B cell (primary cell): ENCODE measurements at regions not wholly inside any gene's neighbourhood (a gene's known extent, or its start where the extent isn't known, plus 50 kb on each side); places are given as distances from the start of the nearest gene placed in this dataset.

Experiments
- ATAC-seq: fragments of 200-7000 bp; cut with Tn5 transposase; one replicate; pipeline ENCODE4 v1.10.0; 2021; ENCODE audit warnings: low read depth, mild to moderate bottlenecking, moderate number of reproducible peaks, moderate library complexity
- CTCF ChIA-PET: fragments of 350-600 bp; sonication (Branson Sonifier 250); formaldehyde crosslinking; loops from one replicate; lab custom pipeline; 2021; ENCODE audit warnings: antibody characterized with exemption, inconsistent platforms; lab: Charles Lee
- POLR2A ChIA-PET: fragments of 350-600 bp; sonication (Branson Sonifier 250); formaldehyde crosslinking; loops from one replicate; lab custom pipeline; 2021; ENCODE audit warnings: antibody characterized with exemption; lab: Charles Lee
- DNase-seq: peaks from one replicate; pipeline ENCODE4 v3.0.0; 2013
- H2AFZ ChIP-seq: 2 replicates; pipeline ENCODE4 v1.6.1; 2012; ENCODE audit warnings: mild to moderate bottlenecking, low read depth, low read length; ENCODE audit not compliant: insufficient read depth, poor library complexity, severe bottlenecking
- H3K27ac ChIP-seq, 2 donors: 1 replicate in 1 of 2; 2 replicates in 1 of 2; pipeline ENCODE4 v1.5.1; 2012 to 2013; ENCODE audit warnings: low read length in 2 of 2, mild to moderate bottlenecking in 2 of 2, moderate library complexity in 1 of 2
- H3K27me3 ChIP-seq, 4 experiments: fragments of 200-600 bp in 1 of 4; sonication (generic) in 1 of 4; replicated peaks in 1 of 4; 1 replicate in 2 of 4; 2 replicates in 2 of 4; pipeline versions ENCODE4 v1.6.1 to v1.7.0; 2013 to 2016; ENCODE audit warnings: low read length in 3 of 4, mild to moderate bottlenecking in 2 of 4, mixed read lengths in 1 of 4, moderate library complexity in 1 of 4; ENCODE audit not compliant: insufficient read depth in 4 of 4, control insufficient read depth in 3 of 4; ENCODE audit errors: control extremely low read depth in 1 of 4
- H3K36me3 ChIP-seq, 2 experiments: replicated peaks in 1 of 2; 1 replicate in 1 of 2; 2 replicates in 1 of 2; pipeline versions ENCODE4 v1.6.1 to v1.7.1; 2013; ENCODE audit warnings: low read length in 1 of 2; ENCODE audit not compliant: insufficient read depth in 2 of 2, control insufficient read depth in 1 of 2; ENCODE audit errors: control extremely low read depth in 1 of 2, extremely low read depth in 1 of 2
- H3K4me1 ChIP-seq, 2 donors: fragments of 200-600 bp in 1 of 2; sonication (generic) in 1 of 2; 1 replicate in 1 of 2; 2 replicates in 1 of 2; pipeline versions ENCODE4 v1.5.1 to v1.6.1; 2013 to 2017; ENCODE audit warnings: low read length in 2 of 2; ENCODE audit not compliant: control insufficient read depth in 2 of 2, insufficient read depth in 2 of 2
- H3K4me2 ChIP-seq: replicated peaks from 2 replicates; pipeline ENCODE3; 2012; ENCODE audit warnings: mild to moderate bottlenecking, low read depth, low read length; ENCODE audit not compliant: poor library complexity, severe bottlenecking
- H3K4me3 ChIP-seq, 5 experiments: fragments of 200-600 bp in 1 of 5; sonication (generic) in 1 of 5; 1 replicate in 3 of 5; 2 replicates in 2 of 5; pipeline versions ENCODE4 v1.5.1 to v1.7.0; 2011 to 2016; ENCODE audit warnings: low read length in 4 of 5, mild to moderate bottlenecking in 4 of 5, low read depth in 2 of 5, control low read depth in 1 of 5, moderate library complexity in 1 of 5; ENCODE audit not compliant: insufficient read depth in 1 of 5; ENCODE audit errors: control extremely low read depth in 1 of 5, extremely low read depth in 1 of 5
- H3K79me2 ChIP-seq: fragments of 200-600 bp; sonication (generic); one replicate; pipeline ENCODE4 v1.6.0; 2016; ENCODE audit warnings: low read length; ENCODE audit not compliant: control insufficient read depth, insufficient read depth
- H3K9ac ChIP-seq: fragments of 200-600 bp; sonication (generic); 2 replicates; pipeline ENCODE4 v1.6.1; 2017; ENCODE audit warnings: mild to moderate bottlenecking, low read length, moderate library complexity
- H3K9me3 ChIP-seq, 3 donors: one replicate each; pipeline versions ENCODE4 v1.6.1 to v1.7.1; 2013; ENCODE audit warnings: low read length in 2 of 3; ENCODE audit not compliant: control insufficient read depth in 2 of 3, insufficient read depth in 1 of 3; ENCODE audit errors: control extremely low read depth in 1 of 3
- H4K20me1 ChIP-seq: 2 replicates; pipeline ENCODE4 v1.6.0; 2012; ENCODE audit warnings: mild to moderate bottlenecking, low read length; ENCODE audit not compliant: insufficient read depth, control insufficient read depth, poor library complexity, severe bottlenecking
- H3K27ac Mint-ChIP-seq: one replicate; pipeline ENCODE4 v1.8.0; 2021; ENCODE audit warnings: mixed read lengths
- H3K27me3 Mint-ChIP-seq: one replicate; pipeline ENCODE4 v1.8.0; 2021; ENCODE audit warnings: mixed read lengths
- H3K4me1 Mint-ChIP-seq: one replicate; pipeline ENCODE4 v1.8.0; 2021; ENCODE audit warnings: mixed read lengths
- H3K4me3 Mint-ChIP-seq: one replicate; pipeline ENCODE4 v1.8.0; 2021; ENCODE audit warnings: mixed read lengths
- H3K9me3 Mint-ChIP-seq: one replicate; pipeline ENCODE4 v1.8.0; 2022; ENCODE audit warnings: mixed read lengths; ENCODE audit not compliant: insufficient read depth
- EZH2 ChIP-seq: IDR thresholded peaks from 2 replicates; pipeline ENCODE4 v1.6.1; 2012; ENCODE audit warnings: borderline replicate concordance, low read depth, mild to moderate bottlenecking, moderate library complexity, low read length; ENCODE audit not compliant: insufficient read depth, poor library complexity, severe bottlenecking
- WGBS: methylation state at CpG from one replicate; pipeline ENCODE4 v1.1.5; 2013; ENCODE audit warnings: missing lambda C conversion rate; ENCODE audit not compliant: insufficient coverage; 5-methylcytosine and 5-hydroxymethylcytosine counted together
- intact Hi-C: fragments of 100-400 bp; cut with micrococcal nuclease; formaldehyde crosslinking; loops from one replicate; pipeline ENCODE4 v1.10.0; 2022
- TF ChIP-seq, protein P1 (sequence below): fragments of 200-600 bp; IDR thresholded peaks from one replicate; pipeline ENCODE4 v1.8.0; 2022; ENCODE audit warnings: antibody characterized with exemption, mild to moderate bottlenecking

GRCh38 chr20:10745790-10746189 lies 72.0 kb upstream of the JAG1 start:
- intact Hi-C loops, result no loop called here
- WGBS, result 100% methylated on average over 1 of the region's 5 CpGs
- Mint-ChIP-seq H3K27ac (no peak overlapping the region), H3K27me3 (no peaks in the 10 kb centered on the region), H3K4me3 (no peak overlapping the region), H3K9me3 (peaks cover 2% of the 10 kb centered on the region), H3K4me1 (no peaks in the 10 kb centered on the region)
- ChIA-PET POLR2A (no interaction called here), CTCF (no interaction called here)
- H3K4me3 ChIP-seq, result no peak overlapping the region
- no peaks in the 10 kb centered on the region for H3K27me3 ChIP-seq
- no peaks in the 10 kb centered on the region for H3K36me3 ChIP-seq
- no peak overlapping the region for H2AFZ ChIP-seq
- H3K9me3 ChIP-seq, result no peaks in the 10 kb centered on the region
- no peak for DNase-seq
- no peak for TF ChIP-seq EZH2
- TF ChIP-seq, protein P1, sequence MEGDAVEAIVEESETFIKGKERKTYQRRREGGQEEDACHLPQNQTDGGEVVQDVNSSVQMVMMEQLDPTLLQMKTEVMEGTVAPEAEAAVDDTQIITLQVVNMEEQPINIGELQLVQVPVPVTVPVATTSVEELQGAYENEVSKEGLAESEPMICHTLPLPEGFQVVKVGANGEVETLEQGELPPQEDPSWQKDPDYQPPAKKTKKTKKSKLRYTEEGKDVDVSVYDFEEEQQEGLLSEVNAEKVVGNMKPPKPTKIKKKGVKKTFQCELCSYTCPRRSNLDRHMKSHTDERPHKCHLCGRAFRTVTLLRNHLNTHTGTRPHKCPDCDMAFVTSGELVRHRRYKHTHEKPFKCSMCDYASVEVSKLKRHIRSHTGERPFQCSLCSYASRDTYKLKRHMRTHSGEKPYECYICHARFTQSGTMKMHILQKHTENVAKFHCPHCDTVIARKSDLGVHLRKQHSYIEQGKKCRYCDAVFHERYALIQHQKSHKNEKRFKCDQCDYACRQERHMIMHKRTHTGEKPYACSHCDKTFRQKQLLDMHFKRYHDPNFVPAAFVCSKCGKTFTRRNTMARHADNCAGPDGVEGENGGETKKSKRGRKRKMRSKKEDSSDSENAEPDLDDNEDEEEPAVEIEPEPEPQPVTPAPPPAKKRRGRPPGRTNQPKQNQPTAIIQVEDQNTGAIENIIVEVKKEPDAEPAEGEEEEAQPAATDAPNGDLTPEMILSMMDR, result no peak
- no peak overlapping the region for H3K9ac ChIP-seq
- ATAC-seq, result no peak
- H3K79me2 ChIP-seq, result no peaks in the 10 kb centered on the region
- H3K4me2 ChIP-seq, result no peak overlapping the region
- no peaks in the 10 kb centered on the region for H3K4me1 ChIP-seq
- H3K27ac ChIP-seq, result no peak overlapping the region
- H4K20me1 ChIP-seq, result no peaks in the 10 kb centered on the region

GRCh38 chr20:10747019-10747418 lies 73.2 kb upstream of the JAG1 start:
- CTCF ChIA-PET, result no interaction called here
- Mint-ChIP-seq H3K9me3 (peaks cover 2% of the 10 kb centered on the region), H3K27ac (no peak overlapping the region), H3K4me3 (no peak overlapping the region), H3K27me3 (no peaks in the 10 kb centered on the region), H3K4me1 (no peaks in the 10 kb centered on the region)
- intact Hi-C loops, result no loop called here
- no peaks in the 10 kb centered on the region for H3K79me2 ChIP-seq
- DNase-seq, result no peak
- H3K9ac ChIP-seq, result no peak overlapping the region
- H3K27me3 ChIP-seq, result no peaks in the 10 kb centered on the region
- POLR2A ChIA-PET, result no interaction called here
- no peak overlapping the region for H3K27ac ChIP-seq
- no peaks in the 10 kb centered on the region for H3K36me3 ChIP-seq
- WGBS, result 91% methylated on average over 6 of the region's 6 CpGs
- no peaks in the 10 kb centered on the region for H3K9me3 ChIP-seq
- no peak for ATAC-seq
- H2AFZ ChIP-seq, result no peak overlapping the region
- no peak overlapping the region for H3K4me2 ChIP-seq
- no peaks in the 10 kb centered on the region for H3K4me1 ChIP-seq
- H4K20me1 ChIP-seq, result no peaks in the 10 kb centered on the region
- TF ChIP-seq, protein P1, result no peak
- TF ChIP-seq EZH2, result no peak
- H3K4me3 ChIP-seq, result no peak overlapping the region
